NCI-H128 (cell line): ENCODE measurements at regions not wholly inside any gene's neighbourhood (a gene's known extent, or its start where the extent isn't known, plus 50 kb on each side); places are given as distances from the start of the nearest gene placed in this dataset.
"Not testable (repeated sequence)": the region's sequence is repeated elsewhere in the genome, so short reads cannot be mapped to it uniquely, and the experiment has no call there.

Source experiments
- DNase-seq: peaks from one replicate; lab custom pipeline; 2025; ENCODE audit not compliant: unreplicated experiment; lab: John Stamatoyannopoulos, UW

DNA sequence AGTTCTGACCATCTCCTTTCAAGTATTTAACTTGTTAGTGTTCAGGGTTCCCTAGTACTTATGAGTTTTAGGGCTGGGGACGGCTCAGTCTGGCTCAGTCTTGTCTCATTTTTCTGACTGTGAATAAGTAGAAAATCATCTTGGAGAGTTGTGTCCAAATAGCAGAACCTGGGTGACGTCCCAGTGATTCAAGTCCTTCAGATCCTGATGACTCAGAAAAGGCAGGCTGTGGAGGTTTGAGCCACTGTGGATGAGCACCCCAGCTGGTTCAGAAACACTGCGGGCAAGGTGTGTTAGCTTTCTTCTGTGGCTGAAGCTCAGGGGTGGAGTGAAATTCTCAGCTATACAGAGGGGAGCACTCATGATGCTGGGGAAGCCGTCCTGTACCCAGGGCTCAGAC is 154.4 kb upstream of the NPY start:
- DNase-seq, result no peak

DNA sequence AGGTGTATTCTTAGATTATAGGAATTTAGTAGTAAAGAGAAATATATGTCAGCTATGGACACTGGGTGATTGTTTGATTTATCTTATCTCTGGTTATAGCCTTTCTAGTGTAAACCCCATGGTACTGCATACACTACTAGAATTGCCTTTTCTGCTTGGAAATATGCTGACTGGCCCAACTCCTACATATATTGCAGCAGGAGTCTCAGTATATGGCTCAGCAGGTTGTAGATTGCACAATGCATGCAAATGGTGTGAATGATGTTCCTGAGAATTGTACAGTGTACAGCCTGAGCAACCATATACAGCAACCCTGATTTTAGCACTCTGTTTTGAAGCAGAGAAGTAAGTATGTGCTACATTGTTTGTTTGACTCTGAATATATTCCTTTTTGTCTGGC is 153.4 kb upstream of the NPY start:
- no peak for DNase-seq

DNA sequence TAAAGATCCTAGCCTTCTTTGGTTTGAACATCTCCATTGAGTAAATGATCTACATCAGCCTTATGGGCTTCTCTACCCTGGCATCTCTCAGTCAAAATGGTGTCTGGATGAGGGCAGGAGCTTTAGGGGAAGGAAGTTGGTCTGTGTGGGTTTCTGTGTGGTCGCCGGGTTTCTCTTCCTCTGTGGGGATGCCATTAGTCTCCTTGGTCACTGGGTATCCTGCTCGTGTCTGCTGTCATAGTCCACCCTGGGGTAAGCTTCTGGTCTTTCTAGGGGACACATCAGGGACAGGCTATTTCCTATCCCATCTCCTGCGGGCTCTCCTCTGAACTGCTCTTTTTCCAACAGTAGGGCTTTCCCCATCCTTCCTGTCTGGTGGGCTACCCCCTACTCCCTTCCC is 150.3 kb upstream of the NPY start:
- DNase-seq, result no peak

DNA sequence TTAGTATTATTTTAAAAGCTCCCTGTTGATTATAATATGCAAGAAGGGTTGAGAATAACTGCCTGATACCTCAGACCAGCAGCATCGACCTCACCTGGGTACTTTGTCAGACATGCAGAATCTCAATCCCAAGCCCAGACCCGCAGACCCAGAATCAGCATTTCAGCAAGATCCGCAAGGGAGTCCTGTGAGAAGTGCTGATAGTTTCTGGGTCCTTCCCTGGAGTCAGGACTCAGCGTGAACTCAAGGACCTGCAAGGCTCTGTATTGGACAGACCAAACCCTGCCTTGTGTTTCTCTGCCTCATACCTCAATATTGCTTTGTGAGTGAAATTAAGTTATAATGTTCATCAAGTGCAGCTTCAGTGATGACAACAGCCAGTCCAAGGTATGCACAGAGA is 149.5 kb upstream of the NPY start:
- no peak for DNase-seq

DNA sequence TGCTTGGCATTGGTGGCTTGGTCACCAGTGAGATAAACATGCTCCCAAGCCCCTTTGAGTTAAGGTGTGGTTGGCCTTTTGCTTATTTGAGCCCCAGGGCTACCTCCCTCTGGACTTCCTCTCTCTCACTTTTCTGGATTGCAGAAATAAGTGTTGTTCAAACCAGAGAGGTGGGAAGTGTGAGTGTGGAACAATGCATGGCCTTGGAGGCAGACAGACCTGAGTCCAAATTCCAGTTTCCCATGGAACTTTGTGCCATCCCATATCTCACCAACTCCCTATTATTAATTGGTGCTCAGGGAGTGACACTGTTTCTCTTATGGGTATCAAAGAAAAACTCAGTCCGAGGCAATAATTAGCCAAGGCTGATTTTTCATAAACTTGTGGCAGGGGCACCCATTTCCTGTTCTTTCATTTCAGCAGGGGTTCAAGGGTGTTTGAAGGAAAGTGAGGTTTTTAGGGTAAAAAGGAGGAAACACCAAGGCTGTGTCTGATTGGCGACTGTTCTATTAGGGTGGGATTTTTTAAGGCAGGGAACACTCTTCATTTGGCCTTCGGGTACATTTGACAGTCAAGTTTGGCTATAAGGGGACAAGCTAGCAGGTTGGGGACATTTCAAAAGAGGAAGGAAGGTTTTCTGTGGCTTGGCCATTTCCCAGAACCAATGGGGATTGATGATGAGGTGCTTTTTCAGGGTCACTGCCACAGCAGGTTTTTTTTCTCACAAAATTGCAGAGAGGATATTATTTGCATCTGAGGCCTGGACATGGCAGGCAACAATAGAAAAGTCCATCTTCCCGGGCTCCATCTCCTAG is 148.8 kb upstream of the NPY start:
- DNase-seq, result no peak

DNA sequence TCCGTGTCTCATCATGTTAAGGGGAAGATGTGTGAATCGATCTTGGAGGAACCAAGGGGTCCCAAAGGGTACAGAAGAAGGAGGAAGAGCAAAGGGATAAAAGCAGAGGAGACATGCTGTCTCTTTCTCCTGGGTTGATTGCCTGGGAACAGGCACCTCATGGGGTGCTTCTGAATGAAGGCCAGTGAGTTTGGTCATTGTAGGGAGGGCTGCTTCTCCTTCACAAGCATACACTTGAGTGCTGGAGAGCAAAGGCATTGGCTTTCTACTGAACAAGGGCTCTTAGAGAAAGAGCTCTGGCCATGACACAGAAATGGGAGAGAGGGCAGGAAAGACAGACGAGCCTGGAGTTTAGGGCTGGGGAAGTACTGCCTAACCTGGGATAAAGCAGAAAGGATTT is 146.7 kb upstream of the NPY start:
- DNase-seq, result no peak

DNA sequence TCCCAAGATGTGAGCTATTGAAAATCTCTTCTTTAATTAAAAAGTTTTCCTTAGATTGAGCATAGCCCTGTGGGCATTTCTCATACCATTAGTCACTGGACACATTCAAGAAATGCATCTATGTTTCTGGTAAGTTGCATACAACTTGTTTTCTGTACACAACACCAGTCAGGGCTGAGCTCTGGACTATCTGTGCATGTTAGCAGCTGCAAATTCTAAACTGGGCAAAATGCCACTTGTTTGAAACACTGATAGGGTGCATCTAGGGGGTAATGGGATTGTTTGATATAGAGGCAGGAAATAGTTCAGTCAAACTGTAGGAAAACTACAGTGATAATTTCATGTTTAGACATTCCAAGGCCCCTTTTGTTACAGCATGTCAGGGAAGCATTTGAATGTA is 145.6 kb upstream of the NPY start:
- DNase-seq, result no peak

DNA sequence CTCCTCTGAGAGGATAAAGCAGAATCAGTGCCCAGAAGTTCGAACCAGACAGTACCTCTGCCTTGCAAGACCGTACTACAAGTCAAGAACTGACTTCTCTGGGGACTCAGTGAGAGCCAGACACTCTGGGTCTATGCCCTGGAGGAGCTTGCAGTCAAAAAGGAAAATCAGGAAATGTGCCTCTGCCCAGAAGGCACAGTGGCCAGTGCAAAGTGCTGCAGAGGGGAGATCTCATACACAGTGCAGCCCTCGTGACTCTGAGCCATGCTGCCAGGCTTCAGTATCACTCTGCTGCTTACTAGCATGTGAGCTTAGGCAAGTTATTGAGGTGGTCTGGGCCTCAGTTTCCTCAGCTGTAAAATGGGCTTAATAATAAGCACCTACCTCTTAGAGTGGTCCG is 144.0 kb upstream of the NPY start:
- DNase-seq, result no peak

DNA sequence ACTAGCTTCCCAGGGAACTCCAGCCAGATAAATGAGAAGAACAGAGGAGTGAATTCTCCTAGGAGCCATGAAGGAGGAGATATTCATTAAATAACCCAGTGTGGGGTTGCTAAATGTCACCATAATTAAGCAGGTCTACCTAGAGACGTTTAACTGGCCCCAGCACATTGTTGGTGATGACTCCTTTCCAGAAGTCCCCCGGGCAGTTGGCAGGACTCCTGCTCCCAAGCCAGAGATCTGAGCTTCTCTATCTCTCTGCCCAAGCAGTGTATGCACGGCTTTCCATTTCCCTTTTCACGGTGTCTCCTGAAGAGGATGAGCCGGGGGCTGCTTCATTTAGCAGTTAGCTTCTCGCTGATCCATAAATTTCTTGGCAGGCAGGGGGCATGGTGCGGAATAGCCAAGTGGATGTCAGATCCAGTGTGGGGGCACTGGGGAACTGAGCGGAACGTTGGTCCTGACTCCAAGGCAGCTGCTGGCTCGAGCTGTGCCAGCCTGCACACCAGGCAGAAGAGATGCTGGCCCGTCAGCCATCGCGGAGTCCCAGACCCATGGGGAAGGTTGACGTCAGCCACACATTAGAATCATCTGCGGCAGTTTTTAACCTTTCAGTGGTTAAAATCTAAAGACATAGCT is 142.0 kb upstream of the NPY start:
- no peak for DNase-seq

DNA sequence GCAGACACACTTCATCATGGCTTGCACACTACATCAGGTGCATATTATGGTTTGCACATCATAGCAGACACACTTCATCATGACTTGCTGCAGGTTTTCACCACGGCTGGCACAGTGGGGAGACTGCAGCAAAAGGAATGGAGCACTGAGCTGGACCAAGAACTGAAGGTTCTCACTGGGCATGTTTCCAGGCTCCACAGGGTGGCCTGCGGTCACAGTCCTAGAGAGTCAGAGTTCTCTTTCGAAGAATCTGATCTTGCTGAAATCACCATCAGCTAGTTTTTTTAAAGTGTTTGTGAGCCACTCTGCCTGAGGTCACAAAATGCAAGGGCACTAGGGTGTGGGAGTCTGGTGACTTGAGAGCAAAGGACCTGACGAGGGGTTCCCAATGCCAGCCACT is 140.4 kb upstream of the NPY start:
- DNase-seq, result no peak

DNA sequence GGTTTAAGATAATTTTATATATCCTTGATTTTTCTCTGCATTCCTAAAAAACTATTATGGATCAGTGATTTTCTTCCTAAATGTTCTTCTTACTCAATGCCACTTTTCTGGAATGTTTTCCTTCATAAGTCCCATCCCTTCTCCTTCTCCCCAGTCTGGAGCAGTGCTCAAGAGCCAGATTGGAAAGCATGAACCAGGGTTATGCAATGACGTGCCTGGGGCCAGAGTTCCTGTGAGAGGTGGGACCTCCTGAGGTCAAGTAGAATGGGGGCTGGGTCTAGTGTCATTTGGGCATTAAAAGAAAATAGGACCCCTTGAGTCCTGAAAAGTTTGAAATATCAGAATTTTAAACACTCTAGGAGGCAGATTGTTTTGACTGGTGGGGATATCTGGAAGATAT is 132.0 kb upstream of the NPY start:
- DNase-seq, result no peak

DNA sequence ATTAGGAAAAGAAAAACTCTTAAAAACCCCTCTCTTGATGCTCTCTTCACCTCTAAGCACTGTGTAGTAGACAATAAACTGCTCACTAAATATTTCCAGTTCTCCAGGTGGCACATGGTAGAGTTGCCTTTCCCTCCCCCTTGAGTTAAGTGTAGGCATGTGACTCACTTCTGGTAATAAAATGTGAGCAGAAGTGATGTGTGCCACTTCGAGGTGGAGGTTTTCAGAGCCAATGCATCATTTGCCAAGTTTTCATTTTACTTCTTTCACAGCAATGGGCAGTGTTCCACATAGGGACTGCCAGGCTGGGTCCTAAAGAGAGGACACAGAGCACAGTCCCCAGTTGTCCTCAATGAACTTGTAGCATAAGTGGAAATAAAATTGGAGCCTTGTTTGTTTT is 131.6 kb upstream of the NPY start:
- DNase-seq, result no peak

DNA sequence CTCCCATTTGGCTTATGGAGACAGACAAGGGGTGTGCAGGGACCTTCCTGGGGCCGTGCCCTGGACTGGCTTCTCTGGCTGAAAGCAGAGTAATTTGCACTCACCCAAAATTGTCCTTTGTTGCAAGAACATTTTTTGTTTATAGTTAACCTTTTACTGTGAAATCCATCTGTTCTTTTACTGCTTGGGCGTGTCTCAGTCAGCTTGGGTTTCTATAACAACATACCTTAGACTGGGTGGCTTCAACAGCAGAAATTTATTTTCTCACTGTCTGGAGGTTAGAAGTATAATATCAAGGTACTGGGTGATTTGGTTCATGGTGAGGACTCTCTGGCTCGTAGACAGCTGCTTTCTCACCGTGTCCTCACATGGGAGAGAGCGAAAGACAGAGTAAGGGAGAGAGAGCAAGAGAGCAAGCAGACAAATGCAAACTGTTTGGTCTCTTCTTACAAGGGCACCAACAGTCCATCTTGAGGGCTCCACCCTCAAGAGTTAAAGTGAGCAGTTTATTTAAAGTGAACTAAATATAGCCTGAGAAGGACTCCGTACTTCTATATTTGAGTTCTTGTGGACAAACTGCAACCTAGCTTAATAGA is 131.0 kb upstream of the NPY start:
- DNase-seq, result no peak

DNA sequence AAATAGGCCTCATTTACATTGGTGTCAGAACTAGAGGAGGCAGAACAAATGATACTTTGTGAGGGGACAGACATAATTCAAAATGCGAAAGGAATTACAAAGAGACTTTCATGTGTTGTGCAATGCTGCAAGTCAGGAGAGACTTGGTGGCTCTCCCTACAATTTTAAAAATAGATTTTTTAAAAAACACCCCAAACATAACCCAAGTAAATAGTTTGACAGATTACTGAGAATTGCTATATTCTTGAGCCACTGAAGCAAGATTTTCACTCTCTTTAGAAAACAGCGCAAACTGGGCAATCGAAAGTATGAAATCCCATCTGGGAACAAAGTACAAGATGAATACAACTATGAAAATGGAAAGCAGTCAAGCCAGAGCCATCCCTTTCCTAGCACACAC is 126.3 kb upstream of the NPY start:
- DNase-seq, result no peak

DNA sequence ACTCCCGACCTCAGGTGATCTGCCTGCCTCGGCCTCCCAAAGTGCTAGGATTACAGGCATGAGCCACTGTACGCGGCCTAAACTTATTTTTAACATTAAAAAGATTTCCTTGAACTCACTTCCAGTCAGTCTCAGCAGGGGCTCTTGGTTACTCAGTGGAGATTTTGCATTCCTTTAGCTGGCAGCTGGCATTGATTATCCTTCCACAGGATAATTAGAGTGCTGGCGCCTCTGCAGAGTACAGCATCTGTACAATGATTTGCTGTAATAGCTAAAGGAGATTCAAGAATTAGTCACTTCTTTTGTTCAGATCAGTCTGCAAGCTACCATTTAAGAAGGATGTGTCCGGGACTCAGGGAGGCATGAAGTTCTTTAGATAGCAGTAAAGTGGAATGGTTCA is 125.0 kb upstream of the NPY start:
- DNase-seq, result no peak

DNA sequence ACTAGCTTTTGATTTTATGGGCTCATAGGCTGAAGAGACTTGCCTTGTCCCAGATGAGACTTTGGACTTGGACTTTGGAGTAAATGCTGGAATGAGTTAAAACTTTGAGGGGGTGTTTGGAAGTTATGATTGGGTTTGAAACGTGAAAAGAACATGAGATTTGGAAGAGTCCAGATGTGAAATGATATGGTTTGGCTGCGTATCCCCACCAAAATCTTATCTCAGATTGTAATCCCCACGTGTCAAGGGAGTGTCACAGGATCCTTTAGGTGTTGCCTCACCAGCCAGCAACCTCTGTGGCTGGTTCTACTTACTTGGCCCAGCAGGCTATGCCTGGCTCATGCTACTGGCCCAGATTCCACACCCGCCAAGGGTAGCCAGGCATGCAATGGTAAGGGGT is 119.6 kb upstream of the NPY start:
- DNase-seq, result no peak

DNA sequence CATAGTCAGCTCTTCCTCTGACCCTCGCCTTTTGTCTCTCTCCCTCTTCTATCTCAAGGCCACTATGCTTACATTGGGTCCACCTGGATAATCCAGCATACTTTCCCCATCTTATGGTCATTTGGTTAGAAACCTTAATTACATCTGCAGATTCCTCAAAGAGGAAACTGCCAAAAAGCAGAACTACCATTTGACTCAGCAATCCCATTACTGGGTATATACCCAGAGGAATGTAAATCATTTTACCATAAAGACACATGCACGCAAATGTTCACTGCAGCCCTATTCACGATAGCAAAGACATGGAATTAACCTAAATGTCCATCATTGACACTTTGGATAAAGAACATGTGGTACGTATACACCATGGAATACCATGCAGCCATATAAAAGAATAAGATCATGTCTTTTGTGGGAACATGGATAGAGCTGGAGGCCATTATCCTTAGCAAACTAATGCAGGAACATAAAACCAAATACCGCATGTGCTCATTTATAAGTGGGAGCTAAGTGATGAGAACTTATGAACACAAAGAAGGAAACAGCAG is 114.8 kb upstream of the NPY start:
- DNase-seq, result no peak

DNA sequence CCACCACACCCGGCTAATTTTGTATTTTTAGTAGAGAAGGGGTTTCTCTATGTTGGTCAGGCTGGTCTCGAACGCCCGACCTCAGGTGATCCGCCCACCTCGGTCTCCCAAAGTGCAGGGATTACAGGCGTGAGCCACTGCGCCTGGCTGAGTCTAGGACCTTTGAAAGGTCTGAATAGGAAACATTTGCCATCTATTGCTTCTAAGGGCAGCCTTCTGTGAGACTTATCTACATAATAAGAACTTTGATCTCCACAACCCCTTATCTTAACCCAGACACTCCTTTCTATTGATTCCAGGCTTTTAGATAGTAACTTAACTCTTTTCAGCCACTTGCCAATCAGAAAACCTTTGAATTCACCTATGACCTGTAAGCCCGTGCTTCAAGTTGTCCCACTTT is 112.0 kb upstream of the NPY start:
- not testable (repeated sequence) for DNase-seq

DNA sequence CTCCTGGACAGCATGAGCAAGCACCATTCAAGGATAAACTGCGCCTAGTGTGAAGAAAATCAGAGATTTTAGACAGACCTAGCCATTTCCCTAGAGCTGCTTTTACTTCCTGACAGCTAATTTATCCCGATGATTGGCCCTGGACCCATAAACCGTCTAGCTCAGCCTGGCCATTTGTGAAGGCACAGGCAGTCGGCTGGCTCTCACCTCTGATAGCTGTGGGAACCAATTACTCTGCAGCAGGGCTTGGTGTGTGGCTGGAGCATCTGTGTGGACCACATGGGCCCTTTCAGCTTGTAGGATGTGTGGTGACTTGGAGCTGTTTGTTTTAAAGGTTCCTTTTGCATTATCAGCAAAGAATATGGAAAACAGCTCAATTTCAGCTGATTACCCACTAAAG is 111.1 kb upstream of the NPY start:
- DNase-seq, result no peak

DNA sequence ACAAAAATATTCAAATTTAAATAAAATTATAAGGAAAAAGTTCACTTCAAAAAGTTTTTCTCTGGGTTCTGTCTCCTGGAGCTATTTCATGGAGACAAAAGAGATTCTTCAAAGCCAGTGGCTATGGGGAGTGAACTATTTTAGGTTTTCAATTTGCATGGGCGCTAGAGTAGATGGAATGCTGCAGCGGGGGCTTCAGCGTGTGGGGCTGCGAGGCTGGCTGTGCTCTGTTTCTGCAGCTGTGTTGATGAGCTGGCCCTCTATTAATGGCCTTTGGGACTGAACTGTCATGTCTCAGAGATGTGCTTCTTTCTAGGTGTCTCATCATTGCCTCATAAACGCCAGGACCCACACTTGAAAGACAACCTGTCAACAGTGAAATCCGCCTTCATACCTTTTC is 108.4 kb upstream of the NPY start:
- no peak for DNase-seq

DNA sequence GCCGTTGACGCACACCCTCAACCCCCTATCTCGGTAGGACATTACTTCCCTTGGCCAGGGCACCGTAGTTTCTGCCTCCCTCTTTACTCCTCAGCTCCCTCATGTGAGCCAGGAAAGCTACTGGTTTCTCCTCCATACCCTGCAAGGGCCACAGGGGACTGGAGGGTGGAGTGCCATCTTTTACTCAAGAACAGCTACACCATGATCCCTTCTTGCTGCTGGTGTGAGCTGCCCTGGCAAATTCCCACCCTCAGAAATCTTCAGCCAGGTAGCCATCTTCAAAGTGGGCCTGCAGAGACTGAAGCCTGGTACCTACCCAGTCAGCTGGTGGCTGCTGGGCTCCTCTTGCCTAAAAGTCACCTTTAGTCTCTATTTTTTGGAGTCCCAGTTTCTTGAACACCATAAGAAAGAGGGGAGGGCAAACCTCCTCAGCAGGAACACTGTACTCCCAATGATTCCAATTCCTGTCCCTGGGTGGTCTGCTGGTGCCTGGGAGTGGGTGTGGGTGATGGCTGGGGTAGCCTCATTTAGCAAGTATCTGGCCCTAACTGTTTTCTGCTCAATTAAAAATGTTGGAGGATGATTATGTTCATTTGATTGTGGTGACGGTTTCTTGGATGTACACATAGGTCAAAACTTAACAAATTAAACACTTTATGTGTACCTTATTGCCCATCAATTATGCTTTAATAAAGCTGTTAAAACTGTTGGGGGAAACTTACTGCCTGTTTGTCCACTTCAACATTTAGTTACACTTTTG is 105.0 kb upstream of the NPY start:
- no peak for DNase-seq

DNA sequence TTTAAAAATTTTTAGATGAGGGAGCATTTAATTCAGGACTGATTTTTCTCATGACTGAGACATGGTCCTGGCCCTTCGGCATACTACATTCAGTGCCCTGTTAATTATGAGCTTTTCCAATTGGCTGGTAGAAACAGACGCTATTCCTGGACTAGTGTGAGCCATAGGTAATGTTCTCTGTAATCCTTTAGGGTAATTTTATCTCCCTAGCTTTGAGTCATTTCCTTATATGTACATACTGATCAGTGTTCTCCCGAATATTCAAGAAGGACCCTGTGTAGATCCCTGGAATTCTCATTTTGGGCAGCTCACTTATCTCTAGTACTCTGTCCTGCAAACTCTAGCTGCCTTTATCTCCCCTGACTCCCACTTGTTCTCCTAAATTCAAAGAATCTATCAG is 92.6 kb upstream of the NPY start:
- no peak for DNase-seq
